GM19025 (cell line): ENCODE measurements at regions not wholly inside any gene's neighbourhood (a gene's known extent, or its start where the extent isn't known, plus 50 kb on each side); places are given as distances from the start of the nearest gene placed in this dataset.
"Not testable (repeated sequence)": the region's sequence is repeated elsewhere in the genome, so short reads cannot be mapped to it uniquely, and the experiment has no call there.

Experiments used
- ATAC-seq: cut with Tn5 transposase; IDR thresholded peaks from one replicate; pipeline ENCODE4 v1.9.1; 2021; ENCODE audit warnings: mild to moderate bottlenecking, low read depth, moderate library complexity; ENCODE audit not compliant: unreplicated experiment

DNA sequence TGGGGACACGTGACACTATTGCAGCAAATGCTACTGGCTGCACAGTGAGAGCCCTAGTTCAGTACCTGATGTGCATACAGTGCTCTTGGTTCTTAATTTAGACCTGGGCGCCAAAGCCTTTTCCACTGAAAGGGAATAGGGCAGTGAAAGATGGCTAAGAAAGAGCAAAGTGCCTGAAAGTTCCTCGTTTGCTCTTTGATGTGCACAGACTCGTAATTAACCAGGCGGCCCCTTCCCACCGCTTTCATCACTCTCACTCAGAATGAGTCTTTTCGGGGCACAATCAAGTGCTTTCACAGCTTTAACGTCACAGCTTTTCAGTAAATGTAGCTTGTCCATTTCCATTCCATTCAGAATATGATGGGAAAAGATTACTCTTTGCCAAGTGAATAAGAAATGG, 116.6 kb upstream of the ADRA1B start:
- ATAC-seq: no peak

DNA sequence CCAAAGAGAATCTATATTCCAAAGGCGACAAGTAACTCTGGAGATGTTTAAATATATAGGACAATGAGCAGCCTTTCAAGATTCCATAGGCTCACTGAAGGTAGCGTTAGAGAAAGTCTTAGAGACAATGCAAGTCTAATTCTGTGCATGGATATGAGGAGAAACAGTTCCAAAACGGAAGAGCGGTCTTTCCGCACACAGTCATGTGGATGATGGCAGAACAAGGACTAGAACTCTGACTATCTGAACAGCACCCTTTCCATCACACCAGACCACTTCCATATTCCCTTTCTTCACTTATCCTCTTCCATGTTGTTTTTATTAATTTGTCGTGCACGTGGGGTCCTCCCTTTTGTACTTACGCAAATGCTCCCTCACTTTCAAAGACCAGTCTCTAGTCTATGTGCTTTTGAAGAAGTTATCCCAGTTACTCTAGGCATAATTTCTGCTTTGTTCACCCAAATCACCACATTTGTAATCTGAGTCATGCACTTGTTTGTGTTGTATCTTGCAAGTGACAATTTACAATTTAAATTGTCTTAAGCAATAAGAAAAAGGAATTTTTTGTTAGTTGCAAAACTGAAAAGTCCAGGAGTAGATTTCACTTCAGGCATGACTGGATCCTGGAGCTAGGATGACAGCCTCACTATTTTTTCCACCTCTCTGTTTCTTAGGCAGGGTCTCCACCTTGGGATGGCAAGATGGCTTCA, 116.0 kb upstream of the ADRA1B start:
- ATAC-seq: no peak

DNA sequence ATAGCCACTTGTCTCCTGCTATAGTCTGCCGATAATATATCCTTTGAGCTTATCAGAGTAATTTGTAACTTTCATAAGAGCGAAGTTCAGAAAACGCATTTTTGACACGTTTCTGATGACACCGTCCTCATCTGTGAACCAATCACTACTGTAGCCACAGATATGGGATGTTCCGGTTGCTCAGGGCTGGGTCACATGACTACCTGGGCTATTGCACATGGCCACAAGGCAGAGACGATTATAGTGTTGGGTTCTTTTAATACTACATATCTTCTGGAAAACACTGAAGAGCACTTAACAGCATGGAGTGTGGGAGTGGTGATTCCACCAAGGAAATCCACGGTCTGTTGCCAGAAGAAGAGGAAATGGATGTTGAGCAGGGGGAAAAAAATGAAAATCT, 115.0 kb upstream of the ADRA1B start:
- no peak for ATAC-seq

DNA sequence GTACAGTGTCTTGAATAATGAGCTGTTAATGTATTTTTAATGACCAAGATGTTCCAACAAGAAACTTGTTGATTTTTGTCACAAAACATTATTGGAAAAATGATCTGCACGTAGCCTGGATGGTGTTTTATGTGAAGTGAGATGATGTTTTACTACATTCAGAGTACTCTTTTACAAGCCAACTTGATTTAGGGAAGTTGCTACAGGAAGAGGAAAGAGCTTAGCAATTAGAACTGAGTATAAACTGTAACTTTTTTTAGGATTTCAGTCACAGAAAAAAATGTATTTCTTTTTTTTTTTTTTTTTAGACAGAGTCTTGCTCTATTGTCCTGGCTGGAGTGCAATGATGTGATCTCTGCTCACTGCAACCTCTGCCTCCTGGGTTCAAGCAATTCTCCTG, 113.6 kb upstream of the ADRA1B start:
- ATAC-seq: no peak

DNA sequence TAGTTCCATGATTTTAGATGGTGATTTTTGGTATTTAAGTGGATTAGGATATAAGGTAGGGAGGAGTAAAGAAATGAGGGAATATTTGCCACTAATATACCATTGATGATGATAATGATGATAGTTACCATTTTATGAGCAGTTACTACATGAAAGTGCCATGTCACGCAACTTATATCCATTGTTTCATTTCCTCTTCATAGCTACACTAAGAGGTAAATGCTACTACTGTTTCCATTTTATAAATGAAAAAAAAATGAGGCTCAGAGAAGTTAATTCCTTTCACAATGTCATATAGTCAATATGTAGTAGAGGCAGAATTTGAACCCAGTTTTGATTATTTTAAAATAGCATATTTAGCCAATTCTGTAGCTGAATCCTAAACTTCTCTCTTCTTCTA, 112.2 kb upstream of the ADRA1B start:
- ATAC-seq: no peak

DNA sequence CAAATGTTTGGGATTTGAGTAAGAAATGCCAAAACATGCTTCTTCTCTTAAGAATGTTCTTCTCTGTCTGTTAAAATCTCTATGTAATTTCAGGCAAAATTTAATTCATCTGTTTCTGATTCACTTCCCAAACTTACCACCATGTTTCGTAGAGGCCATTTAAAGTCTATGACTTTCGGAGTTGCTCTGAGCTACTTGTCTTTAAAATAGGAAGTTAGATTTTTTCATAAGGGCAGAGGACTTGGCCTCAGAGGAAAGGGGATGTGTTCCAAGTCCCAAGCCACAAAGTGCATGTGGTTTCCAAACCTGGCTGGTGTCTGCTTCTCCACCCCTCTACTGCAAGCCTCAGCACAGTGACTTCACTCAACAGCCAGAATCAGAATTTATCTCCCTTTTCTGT, 111.3 kb upstream of the ADRA1B start:
- ATAC-seq: no peak

DNA sequence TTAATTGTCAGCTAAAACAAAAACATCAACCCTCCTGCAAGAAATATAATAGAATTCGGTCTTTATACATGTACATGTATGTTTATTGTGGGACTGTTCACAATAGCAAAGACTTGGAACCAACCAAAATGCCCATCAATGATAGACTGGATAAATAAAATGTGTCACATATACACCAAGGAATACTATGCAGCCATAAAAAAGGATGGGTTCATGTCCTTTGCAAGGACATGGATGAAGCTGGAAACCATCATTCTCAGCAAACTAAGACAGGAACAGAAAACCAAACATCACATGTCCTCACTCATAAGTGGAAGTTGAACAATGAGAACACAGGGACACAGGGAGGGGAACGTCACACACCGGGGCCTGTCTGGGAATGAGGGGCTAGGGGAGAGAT, 109.1 kb upstream of the ADRA1B start:
- ATAC-seq: not testable (repeated sequence)

DNA sequence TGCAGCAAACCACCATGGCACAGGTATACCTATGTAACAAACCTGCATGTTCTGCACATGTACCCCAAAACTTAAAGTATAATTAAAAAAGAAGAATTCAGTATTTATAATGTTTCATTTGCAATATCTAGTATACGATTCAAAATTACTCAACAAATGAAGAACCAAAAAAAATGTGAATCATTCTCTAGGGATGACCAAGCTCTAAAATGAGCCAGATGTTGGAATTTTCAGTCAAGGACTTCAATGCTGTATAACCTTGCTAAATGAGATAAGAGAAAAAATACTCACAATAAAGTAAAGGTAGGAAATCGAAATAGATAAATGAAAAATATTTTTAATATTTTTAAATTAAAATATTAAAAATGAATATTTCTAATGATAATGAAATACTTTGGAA, 108.7 kb upstream of the ADRA1B start:
- ATAC-seq: no peak

DNA sequence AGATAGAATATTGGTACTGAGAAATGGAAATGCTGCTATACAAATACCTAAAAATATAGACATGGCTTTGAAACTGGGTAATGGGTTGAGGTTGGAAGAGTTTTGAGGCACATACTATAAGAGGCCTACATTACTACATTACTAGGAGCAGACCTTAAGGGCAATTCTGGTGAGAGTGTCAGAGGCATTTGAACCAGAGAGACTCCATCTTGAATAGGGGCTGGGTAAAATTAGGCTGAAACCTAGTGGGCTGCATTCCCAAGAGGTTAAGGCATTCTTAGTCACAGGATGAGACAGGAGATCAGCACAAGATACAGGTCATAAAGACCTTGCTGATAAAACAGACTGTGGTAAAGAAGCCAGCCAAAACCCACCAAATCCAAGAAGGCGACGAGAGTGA, 104.6 kb upstream of the ADRA1B start:
- ATAC-seq: no peak

DNA sequence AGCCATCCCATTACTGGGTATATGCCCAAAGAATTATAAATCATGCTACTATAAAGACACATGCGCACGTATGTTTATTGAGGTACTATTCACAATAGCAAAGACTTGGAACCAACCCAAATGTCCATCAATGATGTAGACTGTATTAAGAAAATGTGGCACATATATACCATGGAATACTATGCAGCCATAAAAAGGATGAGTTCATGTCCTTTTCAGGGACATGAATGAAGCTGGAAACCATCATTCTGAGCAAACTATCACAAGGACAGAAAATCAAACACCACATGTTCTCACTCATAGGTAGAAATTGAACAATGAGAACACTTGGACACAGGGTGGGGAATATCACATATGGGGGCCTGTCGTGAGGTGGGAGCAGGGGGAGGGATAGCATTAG, 103.5 kb upstream of the ADRA1B start:
- not testable (repeated sequence) for ATAC-seq

DNA sequence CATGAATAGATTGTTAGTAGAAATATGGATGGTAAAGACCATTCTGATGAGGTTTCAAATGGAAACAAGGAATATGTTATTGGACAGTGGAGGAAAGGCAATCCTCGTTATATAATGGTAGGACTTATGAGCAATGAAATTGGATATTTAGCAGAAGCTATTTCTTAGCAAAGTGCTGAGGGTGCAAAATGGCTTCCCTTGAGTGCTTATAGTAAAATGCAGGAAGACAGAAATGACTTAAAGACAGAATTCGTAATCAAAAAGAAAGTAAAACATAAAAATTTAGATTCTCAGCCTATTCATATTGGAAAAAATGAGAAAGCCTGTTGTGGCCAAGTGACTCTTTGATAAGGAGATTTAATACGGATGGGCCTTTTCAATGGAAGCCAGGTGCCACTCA, 102.1 kb upstream of the ADRA1B start:
- no peak for ATAC-seq

DNA sequence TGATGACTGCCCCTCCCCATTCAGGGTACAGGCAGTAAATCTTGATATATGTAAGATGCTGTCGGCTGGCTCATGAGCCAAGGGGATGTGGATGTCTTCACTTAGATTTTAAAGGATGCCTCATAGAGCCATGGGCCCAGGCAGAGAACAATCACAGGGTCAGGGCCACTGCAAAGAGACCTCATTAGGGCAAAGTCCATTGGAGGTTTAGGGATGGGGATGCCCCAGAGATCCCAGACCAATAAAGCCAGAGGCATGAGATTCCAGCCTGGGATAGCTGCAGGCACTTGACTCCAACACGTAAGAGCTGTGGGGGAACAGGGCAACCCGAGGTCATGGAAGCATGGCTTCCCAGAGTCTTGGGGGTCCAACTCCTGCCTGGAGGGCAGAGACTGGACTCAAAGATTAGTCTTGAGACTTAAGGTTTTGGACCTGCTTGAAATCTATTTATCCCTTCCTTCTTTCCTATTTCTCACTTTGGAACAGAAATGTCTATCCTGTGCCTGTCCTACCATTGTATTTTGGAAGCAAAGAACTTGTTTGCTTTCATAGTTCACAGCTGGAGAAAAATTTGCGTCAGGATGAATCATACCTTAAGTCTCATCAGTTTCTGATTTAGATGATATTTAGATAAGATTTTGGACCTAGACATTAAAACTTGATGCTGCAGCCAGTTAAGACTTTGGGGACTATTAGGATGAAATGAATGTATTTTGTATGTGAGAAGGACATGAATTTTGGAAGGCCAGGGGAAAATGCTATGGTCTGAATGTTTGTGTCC, 101.3 kb upstream of the ADRA1B start:
- ATAC-seq: no peak

DNA sequence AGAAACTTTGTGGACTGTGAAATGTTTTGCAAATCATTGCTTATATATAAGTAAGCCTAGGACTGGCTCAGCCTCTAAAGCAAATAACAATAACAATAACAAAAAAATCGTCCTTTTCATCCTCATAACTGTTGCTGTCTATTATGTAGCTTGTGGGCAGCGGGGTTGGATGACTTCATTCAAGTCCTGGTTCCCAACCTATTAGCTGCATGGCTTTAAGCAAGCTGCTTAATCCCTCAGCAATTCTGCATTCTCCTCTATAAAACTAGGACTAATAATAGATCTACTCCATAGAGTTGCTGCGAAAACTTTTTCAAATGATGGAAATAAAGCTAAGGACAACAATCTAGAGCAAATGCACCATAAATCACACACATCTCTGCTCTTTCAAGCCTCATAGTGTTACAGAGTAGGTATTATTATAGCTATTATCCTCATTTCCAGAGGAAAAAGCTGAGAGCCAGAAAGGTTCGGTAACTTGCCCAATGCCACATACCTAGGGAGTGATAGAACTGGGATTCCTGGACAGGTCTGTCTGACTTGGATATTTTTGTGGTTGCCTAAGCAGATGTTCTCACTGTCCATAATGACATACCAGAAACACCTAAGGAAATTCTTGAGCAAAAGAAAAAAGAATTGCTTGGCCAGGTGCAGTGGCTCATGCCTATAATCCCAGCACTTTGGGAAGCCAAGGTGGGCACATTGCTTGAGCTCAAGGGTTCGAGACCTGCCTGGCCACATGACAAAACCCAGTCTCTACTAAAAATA, 98.8 kb upstream of the ADRA1B start:
- no peak for ATAC-seq

DNA sequence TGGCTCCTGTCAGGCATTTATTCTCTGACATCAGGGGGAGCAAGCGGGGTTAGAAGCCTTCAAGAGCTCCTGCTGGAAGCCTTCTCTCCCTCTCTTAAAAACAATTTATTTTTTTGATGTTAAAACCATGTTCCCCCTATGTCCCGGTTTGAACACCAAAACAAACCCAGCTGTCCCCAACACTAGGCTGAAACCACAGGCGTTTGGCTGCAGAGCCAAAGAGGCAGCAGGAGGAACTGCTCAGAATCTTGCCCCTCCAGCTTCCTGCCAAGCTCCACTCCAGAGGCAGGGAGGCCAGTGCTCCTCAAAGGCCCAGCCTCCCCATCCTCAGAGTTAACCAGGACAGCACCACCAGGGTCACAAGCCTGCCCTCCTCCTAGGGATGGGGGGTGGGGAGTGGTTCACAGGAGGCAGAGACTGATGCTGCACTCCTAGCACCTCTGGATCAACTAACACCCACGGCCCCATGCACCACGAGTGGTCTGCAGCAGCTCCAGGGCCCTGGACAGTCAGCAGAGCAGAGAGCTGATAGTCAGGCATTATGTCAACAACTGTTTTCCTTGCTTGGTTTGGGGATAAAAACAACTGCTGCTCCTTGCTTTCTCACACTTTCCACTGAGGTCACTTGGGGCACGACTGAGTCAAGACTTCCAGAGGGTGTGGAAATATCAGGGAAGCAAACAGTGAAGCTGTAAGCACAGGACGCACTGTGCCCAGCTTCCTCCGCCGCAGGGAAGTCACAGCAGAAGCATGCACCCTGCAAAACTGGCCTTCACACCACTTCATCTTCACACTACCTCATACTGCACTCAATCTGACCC, 96.5 kb upstream of the ADRA1B start:
- ATAC-seq: no peak

DNA sequence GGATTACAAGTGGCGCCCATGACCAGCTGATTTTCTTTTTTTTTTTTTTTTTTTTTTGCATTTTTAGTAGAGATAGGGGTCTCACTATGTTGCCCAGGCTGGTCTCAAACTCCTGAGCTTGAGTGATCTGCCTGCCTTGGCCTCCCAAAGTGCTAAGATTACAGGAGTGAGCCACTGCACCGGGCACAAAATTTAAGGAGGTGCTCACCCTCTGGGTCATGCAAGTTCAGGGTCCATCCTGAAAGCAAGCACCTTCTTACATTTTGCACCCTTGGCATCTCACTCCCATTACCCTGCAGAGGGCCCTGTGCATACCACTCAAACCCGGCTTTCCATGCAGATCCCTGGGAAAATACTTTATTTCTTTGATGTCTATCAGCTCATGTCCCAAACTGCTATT, 95.6 kb upstream of the ADRA1B start:
- ATAC-seq: no peak

DNA sequence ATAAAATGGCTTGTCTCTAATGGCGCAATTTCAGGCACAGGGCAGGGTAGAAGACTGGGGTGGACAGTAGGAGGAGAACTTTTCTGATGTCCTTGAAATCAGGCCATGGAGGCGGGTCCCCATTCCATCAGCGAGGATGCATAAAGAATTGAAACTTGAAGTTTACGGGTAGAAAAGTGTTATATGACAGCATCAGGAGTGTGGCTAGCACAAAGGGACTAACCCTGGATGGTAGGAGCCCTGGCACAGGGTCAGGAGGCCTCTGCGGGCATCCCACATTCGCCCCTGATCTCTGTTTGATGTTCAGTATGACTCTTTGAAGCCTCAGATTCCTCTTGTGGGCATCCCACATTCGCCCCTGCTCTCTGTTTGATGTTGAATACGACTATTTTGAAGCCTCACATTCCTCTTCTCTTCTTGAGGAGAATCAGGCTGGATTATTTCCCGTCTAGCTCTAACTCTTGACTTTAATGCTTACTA, 94.8 kb upstream of the ADRA1B start:
- no peak for ATAC-seq

DNA sequence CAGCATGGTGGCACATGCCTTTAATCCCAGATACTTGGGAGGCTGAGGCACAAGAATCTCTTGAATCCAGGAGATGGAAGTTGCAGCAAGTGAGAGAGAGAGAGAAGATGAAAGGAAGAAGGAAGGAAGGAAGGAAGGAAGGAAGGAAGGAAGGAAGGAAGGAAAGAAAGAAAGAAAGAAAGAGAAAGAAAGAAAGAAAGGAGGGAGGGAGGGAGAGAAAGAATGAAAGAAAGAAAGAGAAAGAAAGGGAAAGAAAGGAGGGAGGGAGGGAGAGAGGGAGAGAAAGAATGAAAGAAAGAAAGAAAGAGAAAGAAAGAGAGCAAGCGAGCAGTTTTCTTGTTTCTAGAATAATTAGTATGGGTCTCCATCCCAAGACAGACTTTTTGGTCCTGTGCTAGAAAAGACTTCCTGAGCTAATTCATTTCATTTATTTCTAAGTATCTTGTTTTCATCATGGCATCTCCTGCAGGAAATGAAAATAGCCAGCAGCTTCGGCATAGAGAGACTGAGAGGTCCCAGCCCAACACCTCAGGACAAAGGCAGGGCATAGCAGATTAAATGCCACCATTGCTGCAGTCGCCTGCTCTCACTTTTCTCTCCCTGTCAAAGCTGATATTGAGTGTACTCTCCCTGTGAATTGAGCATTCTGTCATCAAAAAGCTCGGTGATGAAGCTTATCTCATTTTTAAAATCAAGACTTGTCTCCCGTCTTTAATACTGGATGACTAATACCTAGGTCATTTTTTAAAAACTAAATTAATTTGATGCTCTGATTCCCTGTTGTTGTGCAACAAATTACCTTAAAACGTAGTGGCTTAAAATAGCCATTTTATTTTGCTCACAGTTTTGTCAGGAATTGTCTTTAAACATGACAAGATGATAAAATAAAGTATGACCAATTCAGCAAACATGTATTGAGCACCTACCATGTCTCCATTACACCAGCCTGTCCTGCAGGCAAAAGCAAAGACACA, 91.8 kb upstream of the ADRA1B start:
- ATAC-seq: no peak

DNA sequence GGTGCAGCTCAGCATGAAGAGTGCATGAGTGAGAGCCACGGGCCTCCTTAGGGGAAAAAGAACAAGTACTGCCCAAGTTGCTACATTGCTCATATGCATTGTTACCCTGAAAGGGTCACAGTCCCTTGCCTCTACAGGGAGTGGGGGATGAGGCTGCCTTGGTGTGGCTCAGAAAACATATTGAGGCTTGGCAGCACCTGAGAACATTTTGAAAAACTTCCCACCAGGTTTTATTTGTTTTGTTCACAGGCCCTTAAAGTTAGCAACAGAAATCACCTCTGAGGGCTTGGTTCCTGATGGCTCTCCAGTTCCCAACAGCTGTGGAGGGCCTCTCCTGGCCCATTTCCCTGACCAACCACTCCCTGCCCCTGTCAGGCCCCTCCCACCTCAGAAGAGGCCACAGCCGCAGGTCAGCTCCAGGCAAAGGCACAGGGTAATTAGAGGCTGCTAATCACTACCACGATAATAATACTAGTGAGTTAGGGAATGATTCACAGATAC, 90.7 kb upstream of the ADRA1B start:
- ATAC-seq: no peak
